K562 (cell line): ENCODE measurements at regions not wholly inside any gene's neighbourhood (a gene's known extent, or its start where the extent isn't known, plus 50 kb on each side); places are given as distances from the start of the nearest gene placed in this dataset.

ENCODE experiments used
- ATAC-seq: fragments of 200-7000 bp; cut with Tn5 transposase; 3 replicates; pipeline ENCODE4 v1.9.1; 2020; ENCODE audit warnings: moderate library complexity
- BruUV-seq: library from RNA; stranded (reverse); fragments of 400-500 nt; replicated peaks from 2 replicates; lab custom pipeline; 2021; lab: Mats Ljungman, UMichigan
- CTCF ChIA-PET: fragments of 300-600 bp; formaldehyde crosslinking; extraction: SDS; loops from one replicate; lab custom pipeline; 2021; ENCODE audit warnings: low intra/inter-chr PET ratio; lab: Yijun Ruan, JAX
- POLR2A ChIA-PET: fragments of 300-600, 350-650 bp; sonication (Branson Sonifier 250); formaldehyde crosslinking; extraction: SDS; loops from one replicate; lab custom pipeline; 2021; ENCODE audit warnings: antibody characterized with exemption, inconsistent platforms; lab: Yijun Ruan, JAX
- DNase-seq, 4 experiments: peaks; one replicate each; pipeline versions ENCODE4 v3.0.0 to v3.0.0-alpha.2; 2011 to 2018; ENCODE audit warnings: low spot score in 3 of 4, mixed read lengths in 3 of 4; ENCODE audit errors: extremely low read depth in 1 of 4
- FAIRE-seq: peaks from 2 replicates; lab custom pipeline; 2011; peaks lifted over from hg19 to GRCh38; lab: Jason Lieb, UNC
- H2AFZ ChIP-seq: 2 replicates; pipeline ENCODE4 v1.6.0; 2011; ENCODE audit warnings: low read depth, low read length, control low read depth, inconsistent platforms
- H3K27ac ChIP-seq: fragments of 200-600 bp; 3 replicates; pipeline ENCODE4 v1.8.0; 2011; ENCODE audit warnings: low read depth, mild to moderate bottlenecking, control low read depth, inconsistent platforms, low read length, moderate library complexity, mixed read lengths; ENCODE audit errors: extremely low read depth
- H3K27me3 ChIP-seq, 2 experiments: fragments of 300-600 bp in 1 of 2; 2 replicates in 1 of 2; 3 replicates in 1 of 2; pipeline versions ENCODE4 v1.6.0 to v1.8.0; 2011; ENCODE audit warnings: inconsistent platforms in 2 of 2, low read length in 2 of 2, mild to moderate bottlenecking in 1 of 2, mixed read lengths in 1 of 2, moderate library complexity in 1 of 2; ENCODE audit not compliant: control insufficient read depth in 2 of 2, insufficient read depth in 2 of 2
- H3K36me3 ChIP-seq: fragments of 300-600 bp; 3 replicates; pipeline ENCODE4 v1.8.0; 2011; ENCODE audit warnings: mild to moderate bottlenecking, low read length, inconsistent platforms; ENCODE audit not compliant: control insufficient read depth, insufficient read depth
- H3K4me1 ChIP-seq, 2 experiments: fragments of 200-600 bp in 1 of 2; replicated peaks in 1 of 2; 2 replicates in 1 of 2; 3 replicates in 1 of 2; pipeline versions ENCODE4 v1.5.1 to v1.8.0; 2011; ENCODE audit warnings: inconsistent platforms in 2 of 2, low read length in 2 of 2, mild to moderate bottlenecking in 1 of 2, mixed read lengths in 1 of 2, moderate library complexity in 1 of 2; ENCODE audit not compliant: control insufficient read depth in 2 of 2, insufficient read depth in 2 of 2
- H3K4me2 ChIP-seq: 2 replicates; pipeline ENCODE4 v1.6.1; 2011; ENCODE audit warnings: low read length, control low read depth, inconsistent platforms, mixed read lengths; ENCODE audit not compliant: insufficient read depth
- H3K4me3 ChIP-seq: fragments of 200-600 bp; sonication (generic), shearing (Covaris generic); 2 replicates; pipeline ENCODE4 v1.5.1; 2016; ENCODE audit warnings: control low read depth, inconsistent platforms
- H3K79me2 ChIP-seq: fragments of 200-600 bp; 3 replicates; pipeline ENCODE4 v1.8.0; 2011; ENCODE audit warnings: low read length, inconsistent platforms; ENCODE audit not compliant: control insufficient read depth, insufficient read depth
- H3K9ac ChIP-seq, 2 experiments: 2 replicates each; pipeline versions ENCODE4 v1.6.0 to v1.6.1; 2011; ENCODE audit warnings: low read depth in 2 of 2, low read length in 2 of 2, control low read depth in 1 of 2, inconsistent platforms in 1 of 2, mild to moderate bottlenecking in 1 of 2, mixed read lengths in 1 of 2; ENCODE audit not compliant: insufficient read depth in 1 of 2
- H3K9me1 ChIP-seq: one replicate; pipeline ENCODE4 v1.6.0; 2011; ENCODE audit warnings: inconsistent platforms, mild to moderate bottlenecking, low read length, moderate library complexity; ENCODE audit not compliant: control insufficient read depth, insufficient read depth
- H3K9me3 ChIP-seq: replicated peaks from 2 replicates; pipeline ENCODE4 v1.5.1; 2011; ENCODE audit warnings: low read depth, low read length, inconsistent platforms; ENCODE audit not compliant: control insufficient read depth, insufficient read depth
- H4K20me1 ChIP-seq: replicated peaks from 2 replicates; pipeline ENCODE4 v1.6.1; 2011; ENCODE audit warnings: low read length, inconsistent platforms, mixed read lengths; ENCODE audit not compliant: control insufficient read depth, insufficient read depth
- BDP1 ChIP-seq: IDR thresholded peaks from 3 replicates; pipeline ENCODE4 v1.6.1; 2011; ENCODE audit not compliant: insufficient read length, insufficient read depth
- CTCF ChIP-seq, 3 experiments: IDR thresholded peaks in 2 of 3; conservative IDR thresholded peaks in 1 of 3; 2 replicates each; pipeline ENCODE4 v1.5.1; 2011 to 2012; ENCODE audit warnings: low read length in 3 of 3, mild to moderate bottlenecking in 3 of 3, control low read depth in 2 of 3, improper control_type of control experiment in 1 of 3, inconsistent platforms in 1 of 3, low read depth in 1 of 3, mixed read lengths in 1 of 3, moderate library complexity in 1 of 3; ENCODE audit not compliant: insufficient read depth in 2 of 3
- HNRNPK ChIP-seq: fragments of 200-400 bp; formaldehyde crosslinking; IDR thresholded peaks from one replicate; pipeline ENCODE4 v1.6.1; 2018; ENCODE audit warnings: mild to moderate bottlenecking, low read depth, low read length; ENCODE audit not compliant: poor library complexity, severe bottlenecking
- ILF3 ChIP-seq: fragments of 450-650 bp; IDR thresholded peaks from 2 replicates; pipeline ENCODE4 v1.6.1; 2018; ENCODE audit warnings: antibody characterized with exemption, mild to moderate bottlenecking, moderate library complexity, borderline replicate concordance
- KDM2B ChIP-seq: fragments of 250-450 bp; sonication (Bioruptor Pico); IDR thresholded peaks from 2 replicates; pipeline ENCODE4 v1.8.0; 2021; ENCODE audit warnings: mild to moderate bottlenecking, moderate library complexity
- MEF2A ChIP-seq: IDR thresholded peaks from 2 replicates; pipeline ENCODE4 v1.6.1; 2011; ENCODE audit warnings: low read depth, mild to moderate bottlenecking, low read length, moderate library complexity; ENCODE audit not compliant: control insufficient read depth
- NCOA6 ChIP-seq: fragments of 450-650 bp; IDR thresholded peaks from 2 replicates; pipeline ENCODE4 v1.6.1; 2017; ENCODE audit warnings: mild to moderate bottlenecking
- NRF1 ChIP-seq, 2 experiments: fragments of 450-650 bp; IDR thresholded peaks in 1 of 2; conservative IDR thresholded peaks in 1 of 2; 2 replicates each; pipeline ENCODE4 v1.6.1; 2014; ENCODE audit warnings: mild to moderate bottlenecking in 2 of 2
- SRF ChIP-seq, 2 experiments: fragments of 250-450, 450-650 bp in 1 of 2; sonication (Bioruptor Pico) in 1 of 2; sonication (generic) in 1 of 2; formaldehyde crosslinking; IDR thresholded peaks; 2 replicates each; pipeline versions ENCODE4 v1.5.0 to v1.5.1; 2020 to 2022; ENCODE audit warnings: mild to moderate bottlenecking in 1 of 2, missing genetic modification reagents in 1 of 2
- TBL1XR1 ChIP-seq, 2 experiments: IDR thresholded peaks; 2 replicates each; pipeline ENCODE4 v1.6.1; 2012; ENCODE audit warnings: improper control_type of control experiment in 2 of 2, low read length in 2 of 2, mild to moderate bottlenecking in 1 of 2
- TCF15 ChIP-seq: fragments of 250-450 bp; sonication (Bioruptor Pico); IDR thresholded peaks from 2 replicates; pipeline ENCODE4 v1.8.0; 2022; ENCODE audit warnings: moderate library complexity, mild to moderate bottlenecking, inconsistent platforms
- TCFL5 ChIP-seq: fragments of 250-450 bp; sonication (Bioruptor Pico); conservative IDR thresholded peaks from 2 replicates; pipeline ENCODE4 v1.6.1; 2021; ENCODE audit warnings: mild to moderate bottlenecking, moderate library complexity, matching md5 sums
- TRIM24 ChIP-seq, 2 experiments: fragments of 450-650 bp; IDR thresholded peaks; 2 replicates each; pipeline ENCODE4 v1.6.1; 2016
- XRCC4 ChIP-seq: IDR thresholded peaks from one replicate; pipeline ENCODE4 v1.6.1; 2011; ENCODE audit not compliant: insufficient read depth, insufficient read length; ENCODE audit errors: extremely low read depth
- ZBED1 ChIP-seq: IDR thresholded peaks from 2 replicates; pipeline ENCODE4 v1.6.1; 2014
- ZFP30 ChIP-seq: fragments of 250-450 bp; sonication (Bioruptor Pico); IDR thresholded peaks from 2 replicates; pipeline ENCODE4 v1.8.0; 2022; ENCODE audit warnings: moderate library complexity, mild to moderate bottlenecking, inconsistent platforms, borderline replicate concordance
- ZNF124 ChIP-seq: sonication (generic); formaldehyde crosslinking; IDR thresholded peaks from 2 replicates; pipeline ENCODE4 v1.8.1; 2022; ENCODE audit warnings: missing genetic modification reagents
- ZNF140 ChIP-seq: fragments of 250-450 bp; sonication (Bioruptor Pico); IDR thresholded peaks from 2 replicates; pipeline ENCODE4 v1.8.0; 2021; ENCODE audit warnings: moderate library complexity, mild to moderate bottlenecking, inconsistent platforms
- ZNF431 ChIP-seq: sonication (generic); formaldehyde crosslinking; IDR thresholded peaks from 2 replicates; pipeline ENCODE4 v1.8.0; 2022; ENCODE audit warnings: mild to moderate bottlenecking, missing genetic modification reagents
- WGBS: fragments of 100-300 bp; shearing (Covaris generic); methylation state at CpG from one replicate; pipeline ENCODE4 v1.1.6; 2016; ENCODE audit warnings: low coverage, mixed read lengths; ENCODE audit not compliant: insufficient coverage; ENCODE audit errors: missing lambda C conversion rate; 5-methylcytosine and 5-hydroxymethylcytosine counted together
- in situ Hi-C: fragments of 300-500 bp; cut with MboI; formaldehyde crosslinking; loops from 4 replicates; pipeline ENCODE4 v1.15.0; 2018; ENCODE audit warnings: inconsistent platforms, mixed read lengths
- intact Hi-C: fragments of 100-400 bp; cut with micrococcal nuclease; formaldehyde crosslinking; loops from 2 replicates; pipeline ENCODE4 v1.14.2; 2022

- no peaks in the 10 kb centered on the region for H3K4me1 ChIP-seq
- BruUV-seq, result no TSS peak
- no peaks in the 10 kb centered on the region for H3K36me3 ChIP-seq
- FAIRE-seq (no peak), DNase-seq (no peak), ATAC-seq (no peak)
- no peaks in the 10 kb centered on the region for H3K9me3 ChIP-seq
- in situ Hi-C loops, result no loop called here
- H3K9me1 ChIP-seq, result no peaks in the 10 kb centered on the region
- H2AFZ ChIP-seq, result no peak overlapping the region
- ChIA-PET POLR2A (interaction anchor here (0.5 to 0.6 kb wide), 2 partner anchors 176 to 339 kb away, joined by 3 read pairs; no protein-coding TSS in a partner anchor), CTCF (no interaction called here)
- no peaks in the 10 kb centered on the region for H4K20me1 ChIP-seq
- no peak overlapping the region; a peak in 1 of 4 replicates for H3K9ac ChIP-seq
- H3K27me3 ChIP-seq, result no peaks in the 10 kb centered on the region
- WGBS, result 2% methylated on average over 5 of the region's 7 CpGs
- no peak overlapping the region for H3K4me2 ChIP-seq
- no peaks in the 10 kb centered on the region for H3K79me2 ChIP-seq
- no peak overlapping the region for H3K4me3 ChIP-seq
- no peak for TF ChIP-seq KDM2B (CRISPR knock-in tag)
- TF ChIP-seq SRF (CRISPR knock-in tag; IDR thresholded peaks at IDR 0.05), result no peak
- no peak for TF ChIP-seq TCFL5 (CRISPR knock-in tag)
- TF ChIP-seq ZFP30 (CRISPR knock-in tag), result no peak
- TF ChIP-seq NRF1 (conservative IDR thresholded peaks at IDR 0.05 in 1 of 2, IDR thresholded peaks at IDR 0.05 in 1 of 2), result no peak
- TF ChIP-seq ZBED1, result no peak
- TF ChIP-seq XRCC4, result no peak
- no peak for TF ChIP-seq TRIM24 (IDR thresholded peaks at IDR 0.05)
- no peak for TF ChIP-seq TCF15 (CRISPR knock-in tag)
- TF ChIP-seq ZNF431 (CRISPR knock-in tag), result no peak
- no peak for TF ChIP-seq NCOA6
- TF ChIP-seq TBL1XR1 (IDR thresholded peaks at IDR 0.05; ENCODE audit: low read length in 2 of 2), result no peak
- TF ChIP-seq CTCF (IDR thresholded peaks at IDR 0.05 in 2 of 3, conservative IDR thresholded peaks at IDR 0.05 in 1 of 3; ENCODE audit: insufficient read depth in 2 of 3, low read depth in 1 of 3, low read length in 3 of 3), result no peak
- TF ChIP-seq ILF3, result no peak
- no peak for TF ChIP-seq BDP1
- TF ChIP-seq HNRNPK, result no peak
- no peak for TF ChIP-seq MEF2A
- no peak for TF ChIP-seq ZNF124 (CRISPR knock-in tag)
- no peak for TF ChIP-seq ZNF140 (CRISPR knock-in tag)
- no peak overlapping the region for H3K27ac ChIP-seq
- intact Hi-C loops, result no loop called here
Measured at GRCh38 chr15:92232317-92232716, 161.4 kb upstream of the ST8SIA2 start.
